ENCODE measurements at regions not wholly inside any gene's neighbourhood (a gene's known extent, or its start where the extent isn't known, plus 50 kb on each side); places are given as distances from the start of the nearest gene placed in this dataset.
"Not testable (repeated sequence)": the region's sequence is repeated elsewhere in the genome, so short reads cannot be mapped to it uniquely, and the experiment has no call there.

GRCh38 chr6:56804996-56805395, 149.9 kb upstream of the BEND6 start:
- DNase-seq (ENCODE audit: low read depth) = no peak

DNA sequence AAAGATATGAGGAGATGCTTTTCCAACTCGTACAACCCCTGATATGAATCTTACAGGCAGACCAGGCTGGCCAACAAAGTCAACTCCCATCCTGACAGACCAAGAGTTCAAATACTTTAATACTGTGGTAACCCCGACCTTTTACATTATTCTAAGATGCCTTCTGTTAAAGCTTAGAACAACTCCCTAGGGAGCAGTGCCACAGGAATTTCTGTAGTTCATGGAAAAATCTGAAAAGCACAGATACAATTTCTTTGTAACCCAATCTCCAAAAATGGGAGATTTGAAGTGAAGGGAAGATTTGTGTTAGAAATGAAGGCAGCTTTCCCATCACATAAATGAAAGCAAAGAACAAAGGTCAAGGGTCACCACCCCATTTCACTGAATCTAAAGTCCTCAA, 151.3 kb upstream of the BEND6 start:
- DNase-seq (ENCODE audit: low read depth) = no peak

GRCh38 chr6:56802584-56802983, 152.3 kb upstream of the BEND6 start:
- DNase-seq (ENCODE audit: low read depth) = no peak

GRCh38 chr6:56799989-56800388, 154.9 kb upstream of the BEND6 start:
- no peak for DNase-seq (ENCODE audit: low read depth)

- no peak for DNase-seq (ENCODE audit: low read depth)
Measured at GRCh38 chr6:56798163-56798562, 155.5 kb upstream of the DST start.

DNA sequence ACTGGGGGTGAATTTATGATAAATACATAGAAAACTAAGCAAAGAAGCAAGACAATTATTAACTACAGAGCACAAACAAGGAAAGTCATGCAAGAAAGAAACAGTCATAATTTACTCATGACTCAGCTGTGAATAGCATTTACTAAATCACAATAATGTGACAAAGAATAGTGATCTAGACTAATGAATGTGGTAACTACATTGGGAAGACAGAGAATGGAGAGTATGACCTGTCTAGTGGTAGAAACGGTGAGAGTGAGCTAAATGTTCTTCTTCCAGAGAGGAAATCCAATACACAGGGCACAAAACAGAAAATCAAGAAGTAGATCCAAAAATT, 153.5 kb upstream of the DST start:
- no peak for DNase-seq (ENCODE audit: low read depth)

DNA sequence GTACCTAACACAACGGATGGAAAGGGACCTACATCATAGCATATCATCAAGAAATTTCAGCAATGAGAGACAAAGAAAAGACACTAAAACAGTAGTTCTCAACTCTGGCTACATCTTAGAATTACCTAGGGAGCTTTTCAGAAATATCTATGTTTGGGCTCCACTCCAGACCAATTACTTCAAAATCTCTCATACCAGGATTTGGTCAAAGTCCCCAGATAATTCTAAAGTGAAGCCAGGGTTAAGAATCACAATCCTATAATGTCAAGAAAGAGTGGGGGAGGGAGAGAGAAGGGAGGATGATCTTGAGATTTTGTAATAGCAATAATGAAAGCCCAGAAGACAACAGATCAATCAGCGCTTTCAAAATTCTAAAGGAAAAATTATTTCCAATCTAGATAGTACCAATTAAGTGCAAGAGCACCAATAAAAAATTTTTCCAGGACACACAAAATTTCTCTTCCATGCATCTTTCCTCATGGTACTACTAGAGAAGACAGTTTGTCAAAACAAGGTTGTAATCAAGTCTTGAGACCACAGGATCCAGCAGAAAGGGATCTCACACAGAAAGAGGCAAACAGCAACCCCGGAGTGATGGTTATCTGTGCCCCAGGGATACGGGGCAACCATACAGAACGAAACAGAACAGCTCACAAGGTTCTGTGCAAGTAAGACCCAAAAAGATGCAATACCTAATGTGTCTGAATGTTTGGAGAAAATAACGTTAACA, 152.9 kb upstream of the DST start:
- no peak for DNase-seq (ENCODE audit: low read depth)

GRCh38 chr6:56794421-56794820, 151.7 kb upstream of the DST start:
- DNase-seq (ENCODE audit: low read depth) = no peak

- DNase-seq (ENCODE audit: low read depth) = no peak
Measured at GRCh38 chr6:56793938-56794337, 151.2 kb upstream of the DST start.

DNA sequence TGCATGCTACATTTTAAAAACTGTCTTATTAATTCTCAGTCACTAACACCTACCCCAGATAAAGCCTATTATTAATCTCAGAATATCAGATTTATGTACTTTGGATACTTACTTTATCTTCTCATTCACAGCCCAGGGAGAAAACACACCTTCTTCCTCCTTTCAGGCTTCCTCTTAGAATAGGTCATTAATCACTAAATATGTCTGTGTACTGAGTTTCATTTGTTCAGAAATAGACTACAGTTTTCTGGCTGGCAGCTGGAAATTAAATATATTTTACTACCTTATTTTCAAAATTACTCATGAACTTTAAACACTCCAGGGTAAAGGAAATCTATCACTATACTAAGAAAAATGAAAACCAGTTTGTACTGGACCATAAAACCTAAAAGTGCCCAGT, 147.7 kb upstream of the DST start:
- DNase-seq (ENCODE audit: low read depth) = no peak

- no peak for DNase-seq (ENCODE audit: low read depth)
Measured at GRCh38 chr6:56789879-56790278, 147.2 kb upstream of the DST start.

DNA sequence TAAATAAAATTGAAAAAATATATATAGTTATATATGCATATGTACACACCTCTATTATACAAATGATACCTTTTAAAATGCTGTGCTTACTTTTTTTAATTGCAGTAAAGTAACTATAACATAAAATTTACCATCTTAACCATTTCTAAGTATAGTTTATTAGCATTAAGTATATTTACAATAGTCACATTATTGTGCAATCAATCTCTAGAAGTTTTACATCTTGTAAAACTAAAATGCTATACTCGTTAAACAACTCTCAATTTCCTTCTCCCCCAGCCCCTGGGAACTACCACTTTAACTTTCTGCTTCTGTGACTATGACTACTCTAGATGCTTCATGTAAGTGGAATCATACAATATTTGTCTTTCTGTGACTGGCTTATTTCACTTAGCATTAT, 146.7 kb upstream of the DST start:
- no peak for DNase-seq (ENCODE audit: low read depth)

- DNase-seq (ENCODE audit: low read depth) = no peak
Measured at GRCh38 chr6:56787209-56787608, 144.5 kb upstream of the DST start.

GRCh38 chr6:56786256-56786655, 143.6 kb upstream of the DST start:
- DNase-seq (ENCODE audit: low read depth) = no peak

GRCh38 chr6:56785536-56785935, 142.8 kb upstream of the DST start:
- DNase-seq (ENCODE audit: low read depth) = not testable (repeated sequence)

DNA sequence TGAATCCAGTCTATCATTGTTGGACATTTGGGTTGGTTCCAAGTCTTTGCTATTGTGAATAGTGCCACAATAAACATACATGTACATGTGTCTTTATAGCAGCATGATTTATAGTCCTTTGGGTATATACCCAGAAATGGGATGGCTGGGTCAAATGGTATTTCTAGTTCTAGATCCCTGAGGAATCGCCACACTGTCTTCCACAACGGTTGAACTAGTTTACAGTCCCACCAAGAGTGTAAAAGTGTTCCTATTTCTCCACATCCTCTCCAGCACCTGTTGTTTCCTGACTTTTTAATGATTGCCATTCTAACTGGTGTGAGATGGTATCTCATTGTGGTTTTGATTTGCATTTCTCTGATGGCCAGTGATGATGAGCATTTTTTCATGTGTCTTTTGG, 137.4 kb upstream of the DST start:
- DNase-seq (ENCODE audit: low read depth) = not testable (repeated sequence)

DNA sequence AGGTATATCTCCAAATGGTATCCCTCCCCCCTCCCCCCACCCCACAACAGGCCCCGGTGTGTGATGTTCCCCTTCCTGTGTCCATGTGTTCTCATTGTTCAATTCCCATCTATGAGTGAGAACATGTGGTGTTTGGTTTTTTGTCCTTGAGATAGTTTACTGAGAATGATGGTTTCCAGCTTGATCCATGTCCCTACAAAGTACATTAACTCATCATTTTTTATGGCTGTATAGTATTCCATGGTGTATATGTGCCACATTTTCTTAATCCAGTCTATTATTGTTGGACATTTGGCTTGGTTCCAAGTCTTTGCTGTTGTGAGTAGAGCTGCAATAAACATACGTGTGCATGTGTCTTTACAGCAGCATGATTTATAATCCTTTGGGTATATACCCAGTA, 135.8 kb upstream of the DST start:
- not testable (repeated sequence) for DNase-seq (ENCODE audit: low read depth)

GRCh38 chr6:56775498-56776166, 132.9 kb upstream of the DST start:
- no peak for DNase-seq (ENCODE audit: low read depth)

- no peak for DNase-seq (ENCODE audit: low read depth)
Measured at GRCh38 chr6:56772737-56773184, 130.1 kb upstream of the DST start.

DNA sequence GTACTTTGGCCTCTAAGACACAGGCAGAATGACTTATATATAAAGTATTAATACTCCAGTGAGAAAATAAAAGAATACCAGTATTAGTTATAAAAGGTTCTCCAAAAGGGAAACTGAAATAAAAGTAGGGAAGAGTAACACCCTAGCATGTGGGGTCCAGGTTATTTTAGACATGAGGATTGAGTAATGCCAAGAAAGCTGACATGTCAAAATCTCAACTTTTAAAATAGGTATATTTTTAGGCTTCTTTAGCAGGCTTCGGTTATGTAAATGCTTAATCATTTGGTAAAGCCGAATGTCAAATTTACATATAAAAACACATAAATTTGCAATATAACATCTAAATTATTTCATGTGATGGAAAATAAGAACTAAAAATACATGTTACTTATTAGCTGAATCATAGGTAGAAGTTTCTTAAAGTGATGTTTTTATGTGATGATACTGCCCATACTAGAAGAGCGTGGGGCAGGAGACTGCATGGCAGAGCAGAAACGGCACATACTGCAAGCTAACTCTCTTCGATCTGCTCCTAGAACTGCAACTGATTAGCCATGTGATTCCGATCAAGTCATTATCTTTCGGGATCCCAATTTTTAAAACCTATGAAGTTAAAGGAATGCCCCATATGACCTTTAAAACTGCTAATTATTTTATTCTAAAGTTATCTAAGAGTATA, 129.4 kb upstream of the DST start:
- no peak for DNase-seq (ENCODE audit: low read depth)

DNA sequence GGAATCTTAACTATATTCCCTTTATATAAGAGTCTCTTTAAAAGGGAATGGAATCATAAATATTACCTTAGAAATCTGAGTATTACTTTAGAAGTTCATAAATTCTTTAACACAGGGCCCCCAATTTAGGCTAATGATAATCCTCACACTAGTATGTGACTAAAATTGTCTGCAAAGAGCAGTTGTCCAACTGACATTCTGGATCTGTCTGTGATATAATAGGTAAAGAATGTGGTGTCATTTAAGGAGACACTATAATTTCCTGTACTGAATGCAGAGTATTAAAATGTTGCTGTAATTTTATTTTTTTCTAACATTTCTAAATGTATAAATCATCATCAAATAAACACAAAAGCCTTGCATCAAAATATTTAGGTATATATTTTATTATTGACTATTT, 128.5 kb upstream of the DST start:
- no peak for DNase-seq (ENCODE audit: low read depth)

DNA sequence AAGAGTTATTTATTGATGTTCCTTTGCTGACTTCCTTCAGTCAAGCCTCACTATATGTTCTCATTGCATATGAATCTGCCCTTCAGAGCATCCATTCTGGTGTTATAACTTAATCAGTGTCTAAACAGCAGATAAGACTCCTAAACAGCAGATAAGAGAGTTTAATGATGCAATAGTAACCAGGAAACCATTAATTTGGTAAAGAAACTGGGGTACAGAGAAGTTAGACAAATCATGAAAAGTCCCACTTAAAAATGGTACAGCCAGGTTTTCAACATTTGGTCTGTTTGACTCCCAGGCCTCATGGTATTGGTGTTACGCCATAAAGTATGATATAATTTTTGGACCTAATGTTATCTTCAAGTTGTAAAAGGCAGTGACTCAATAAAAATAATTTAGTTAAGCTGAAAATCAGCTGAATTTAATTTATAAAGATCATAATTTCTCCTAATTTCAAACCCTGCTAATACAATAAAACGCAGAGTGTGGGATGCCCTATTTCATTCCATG, 127.4 kb upstream of the DST start:
- DNase-seq (ENCODE audit: low read depth) = no peak

DNA sequence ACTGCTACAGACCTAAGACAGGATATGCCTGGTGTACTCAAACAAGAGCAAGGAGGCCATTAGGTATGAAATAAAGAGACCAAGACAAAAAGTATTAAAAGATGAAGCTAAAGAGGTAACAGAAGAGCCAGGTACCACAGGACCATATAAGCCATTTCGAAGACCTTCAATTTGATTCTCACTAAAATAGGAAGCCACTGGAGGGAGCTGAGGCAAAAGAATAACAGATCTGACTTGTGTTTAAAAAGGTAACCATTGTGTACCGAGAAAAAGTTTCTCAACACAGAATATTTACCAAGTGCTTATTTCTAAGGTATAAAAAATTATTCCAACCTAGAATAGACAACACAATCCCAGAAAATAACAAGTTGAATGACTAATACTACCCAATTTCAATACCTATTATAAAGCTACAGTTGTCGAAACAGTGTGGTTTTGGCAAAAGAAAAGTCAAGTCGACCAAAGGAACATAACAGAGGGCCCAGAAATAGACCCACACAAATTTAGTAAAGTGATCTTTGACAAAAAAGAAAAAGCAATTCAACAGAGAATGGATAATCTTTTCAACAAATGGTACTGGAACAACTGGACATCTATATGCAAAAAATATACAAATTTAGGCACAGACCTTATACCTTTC, 125.3 kb upstream of the DST start:
- DNase-seq (ENCODE audit: low read depth) = no peak

Data from T follicular helper cell (primary cell).